H9 (cell line): ENCODE measurements at regions not wholly inside any gene's neighbourhood (a gene's known extent, or its start where the extent isn't known, plus 50 kb on each side); places are given as distances from the start of the nearest gene placed in this dataset.

ENCODE experiments used
- DNase-seq: peaks from one replicate; pipeline ENCODE4 v3.0.0-alpha.2; 2017
- H2AFZ ChIP-seq: one replicate; pipeline ENCODE4 v1.6.1; 2013; ENCODE audit warnings: mild to moderate bottlenecking, low read length, control low read depth, moderate library complexity
- H2AK5ac ChIP-seq: 2 replicates; pipeline ENCODE4 v1.6.1; 2013; ENCODE audit warnings: low read length, control low read depth, mixed read lengths; ENCODE audit not compliant: insufficient read length
- H2BK120ac ChIP-seq: one replicate; pipeline ENCODE4 v1.6.1; 2013; ENCODE audit warnings: low read depth, mild to moderate bottlenecking, low read length, control low read depth, inconsistent platforms; ENCODE audit not compliant: poor library complexity, severe bottlenecking
- H2BK12ac ChIP-seq: 2 replicates; pipeline ENCODE4 v1.6.1; 2013; ENCODE audit warnings: low read length, control low read depth, mixed read lengths, low read depth; ENCODE audit not compliant: insufficient read length
- H2BK15ac ChIP-seq: 2 replicates; pipeline ENCODE4 v1.6.1; 2013; ENCODE audit warnings: low read depth, low read length, control low read depth
- H2BK20ac ChIP-seq: one replicate; pipeline ENCODE4 v1.6.1; 2013; ENCODE audit warnings: low read depth, mild to moderate bottlenecking, low read length, control low read depth, inconsistent platforms; ENCODE audit not compliant: poor library complexity, severe bottlenecking
- H2BK5ac ChIP-seq: 2 replicates; pipeline ENCODE4 v1.6.1; 2013; ENCODE audit warnings: low read length, control low read depth, mixed read lengths; ENCODE audit not compliant: insufficient read length
- H3K14ac ChIP-seq: 2 replicates; pipeline ENCODE4 v1.6.1; 2013; ENCODE audit warnings: low read length, control low read depth; ENCODE audit not compliant: insufficient read depth
- H3K18ac ChIP-seq: 2 replicates; pipeline ENCODE4 v1.6.1; 2013; ENCODE audit warnings: low read depth, mild to moderate bottlenecking, mixed read lengths, low read length, control low read depth; ENCODE audit not compliant: insufficient read length
- H3K23ac ChIP-seq: 2 replicates; pipeline ENCODE4 v1.6.1; 2013; ENCODE audit warnings: low read length, control low read depth, mixed read lengths, low read depth; ENCODE audit not compliant: insufficient read length
- H3K23me2 ChIP-seq: 2 replicates; pipeline ENCODE4 v1.6.1; 2013; ENCODE audit warnings: low read depth, mild to moderate bottlenecking, mixed read lengths, low read length, control low read depth; ENCODE audit not compliant: insufficient read length, poor library complexity, severe bottlenecking
- H3K27ac ChIP-seq: 2 replicates; pipeline ENCODE4 v1.5.1; 2013; ENCODE audit warnings: low read length, control low read depth, mixed read lengths, low read depth; ENCODE audit not compliant: insufficient read length
- H3K27me3 ChIP-seq: 2 replicates; pipeline ENCODE4 v1.6.1; 2013; ENCODE audit warnings: low read length, control low read depth, inconsistent platforms; ENCODE audit not compliant: insufficient read depth
- H3K4ac ChIP-seq: 2 replicates; pipeline ENCODE4 v1.6.1; 2013; ENCODE audit warnings: low read depth, mild to moderate bottlenecking, control low read depth, inconsistent platforms, low read length, moderate library complexity
- H3K4me1 ChIP-seq: 2 replicates; pipeline ENCODE4 v1.6.1; 2013; ENCODE audit warnings: low read length, control low read depth, inconsistent platforms; ENCODE audit not compliant: insufficient read depth
- H3K4me2 ChIP-seq: 2 replicates; pipeline ENCODE4 v1.6.1; 2013; ENCODE audit warnings: low read length, control low read depth, mixed read lengths; ENCODE audit not compliant: insufficient read length, insufficient read depth
- H3K56ac ChIP-seq: 2 replicates; pipeline ENCODE4 v1.6.1; 2013; ENCODE audit warnings: low read depth, mild to moderate bottlenecking, mixed read lengths, low read length, control low read depth; ENCODE audit not compliant: insufficient read length
- H3K79me1 ChIP-seq: 2 replicates; pipeline ENCODE4 v1.6.1; 2013; ENCODE audit warnings: low read depth, mild to moderate bottlenecking, moderate library complexity, low read length, control low read depth, inconsistent platforms; ENCODE audit not compliant: insufficient read depth, poor library complexity, severe bottlenecking
- H3K79me2 ChIP-seq: 2 replicates; pipeline ENCODE4 v1.6.1; 2013; ENCODE audit warnings: low read length, control low read depth, inconsistent platforms; ENCODE audit not compliant: insufficient read depth
- H3K9ac ChIP-seq: 2 replicates; pipeline ENCODE4 v1.6.1; 2013; ENCODE audit warnings: low read length, control low read depth, mixed read lengths; ENCODE audit not compliant: insufficient read length; ENCODE audit errors: extremely low read depth
- H3K9me3 ChIP-seq: one replicate; pipeline ENCODE4 v1.6.1; 2013; ENCODE audit warnings: low read depth, low read length, inconsistent platforms; ENCODE audit not compliant: control insufficient read depth
- H3T11ph ChIP-seq: one replicate; pipeline ENCODE4 v1.6.1; 2013; ENCODE audit warnings: mild to moderate bottlenecking, low read length, control low read depth, inconsistent platforms
- H4K20me1 ChIP-seq: one replicate; pipeline ENCODE4 v1.6.1; 2013; ENCODE audit not compliant: control insufficient read depth, insufficient read length, insufficient read depth
- H4K5ac ChIP-seq: 2 replicates; pipeline ENCODE4 v1.6.1; 2013; ENCODE audit warnings: low read depth, mild to moderate bottlenecking, mixed read lengths, low read length, control low read depth; ENCODE audit not compliant: insufficient read length
- H4K8ac ChIP-seq: replicated peaks from 2 replicates; pipeline ENCODE4 v1.6.1; 2013; ENCODE audit warnings: low read length, control low read depth, mixed read lengths, low read depth; ENCODE audit not compliant: insufficient read length
- H4K91ac ChIP-seq: 2 replicates; pipeline ENCODE4 v1.6.1; 2013; ENCODE audit warnings: low read depth, mild to moderate bottlenecking, moderate library complexity, mixed read lengths, low read length, control low read depth; ENCODE audit not compliant: insufficient read length
- H3K27ac Mint-ChIP-seq, 3 experiments: 2 replicates in 2 of 3; 3 replicates in 1 of 3; pipeline ENCODE4 v1.8.0; 2020 to 2021; ENCODE audit warnings: mixed read lengths in 3 of 3, mild to moderate bottlenecking in 1 of 3, moderate library complexity in 1 of 3
- H3K27me3 Mint-ChIP-seq: 2 replicates; pipeline ENCODE4 v1.8.0; 2021; ENCODE audit warnings: low read depth, mild to moderate bottlenecking, moderate library complexity, mixed read lengths
- H3K36me3 Mint-ChIP-seq, 3 experiments: 2 replicates in 2 of 3; 3 replicates in 1 of 3; pipeline ENCODE4 v1.8.0; 2020 to 2021; ENCODE audit warnings: low read depth in 3 of 3, mixed read lengths in 3 of 3; ENCODE audit not compliant: insufficient read depth in 1 of 3
- H3K4me1 Mint-ChIP-seq, 2 experiments: 2 replicates each; pipeline ENCODE4 v1.8.0; 2020; ENCODE audit warnings: mixed read lengths in 2 of 2
- H3K4me3 Mint-ChIP-seq, 2 experiments: 2 replicates in 1 of 2; 3 replicates in 1 of 2; pipeline ENCODE4 v1.8.0; 2020 to 2021; ENCODE audit warnings: mild to moderate bottlenecking in 2 of 2, mixed read lengths in 2 of 2, moderate library complexity in 1 of 2
- H3K9me3 Mint-ChIP-seq, 2 experiments: 2 replicates in 1 of 2; 3 replicates in 1 of 2; pipeline ENCODE4 v1.8.0; 2020; ENCODE audit warnings: mild to moderate bottlenecking in 2 of 2, mixed read lengths in 2 of 2, moderate library complexity in 1 of 2
- CTCF ChIP-seq: fragments of 200-600 bp; sonication (generic); conservative IDR thresholded peaks from 3 replicates; pipeline ENCODE4 v1.8.0; 2021; ENCODE audit warnings: antibody characterized with exemption, mild to moderate bottlenecking
- WGBS: extraction: QIAGEN DNeasy Blood & Tissue Kit; methylation state at CpG from one replicate; pipeline ENCODE4 v1.1.7; 2013; ENCODE audit warnings: missing lambda C conversion rate, low lambda C conversion rate, mixed read lengths; ENCODE audit not compliant: insufficient read length; ENCODE audit errors: extremely low coverage; 5-methylcytosine and 5-hydroxymethylcytosine counted together

- Histone ChIP-seq H3T11ph (no peak overlapping the region), H4K91ac (no peak overlapping the region)
- TF ChIP-seq CTCF = no peak
Measured at GRCh38 chr21:17050156-17050555, 462.7 kb upstream of the CXADR start.

More at GRCh38 chr21:17050156-17050555, 462.7 kb upstream of the CXADR start:
- H2BK12ac ChIP-seq = no peak overlapping the region
- Mint-ChIP-seq H3K36me3 (peaks cover 5 to 16% (median 9%) of the 10 kb centered on the region in 3 experiments; a peak in 5 of 7 replicates), H3K27ac (peak overlapping the region; percentile 72 to 96 (median 76); a peak in 5 of 7 replicates), H3K27me3 (no peaks in the 10 kb centered on the region), H3K4me1 (peaks cover 34 to 36% of the 10 kb centered on the region in 2 experiments), H3K4me3 (no peak overlapping the region), H3K9me3 (peaks cover 10% of the 10 kb centered on the region in 2 experiments)
- H3K27ac ChIP-seq = no peak overlapping the region
- no peak overlapping the region for H3K4me2 ChIP-seq
- H3K27me3 ChIP-seq = no peaks in the 10 kb centered on the region
- H3K9me3 ChIP-seq = no peaks in the 10 kb centered on the region
- DNase-seq = no peak
- H4K20me1 ChIP-seq = no peaks in the 10 kb centered on the region
- H2BK120ac ChIP-seq = no peak overlapping the region
- WGBS = no CpG with 5 or more reads among the region's 1 CpG
- no peaks in the 10 kb centered on the region for H3K79me2 ChIP-seq
- no peak overlapping the region for H3K14ac ChIP-seq
- H3K4ac ChIP-seq = no peak overlapping the region
- no peak overlapping the region for H2AFZ ChIP-seq
- H4K8ac ChIP-seq = no peak overlapping the region
- H2BK20ac ChIP-seq = no peak overlapping the region
- no peaks in the 10 kb centered on the region for H3K79me1 ChIP-seq
- no peak overlapping the region for H3K18ac ChIP-seq
- no peak overlapping the region for H3K23ac ChIP-seq
- H3K9ac ChIP-seq = no peak overlapping the region
- H4K5ac ChIP-seq = no peak overlapping the region
- H3K56ac ChIP-seq = no peak overlapping the region
- H3K4me1 ChIP-seq = peaks cover 8% of the 10 kb centered on the region; the same call in 1 of the 2 replicates
- H2BK15ac ChIP-seq = no peak overlapping the region
- H2AK5ac ChIP-seq = no peak overlapping the region
- H3K23me2 ChIP-seq = no peaks in the 10 kb centered on the region
- no peak overlapping the region for H2BK5ac ChIP-seq
